Calu3 (cell line): ENCODE measurements at regions not wholly inside any gene's neighbourhood (a gene's known extent, or its start where the extent isn't known, plus 50 kb on each side); places are given as distances from the start of the nearest gene placed in this dataset.

Source experiments
- BruUV-seq: library from RNA; stranded (reverse); fragments of 400-500 nt; replicated peaks from 2 replicates; lab custom pipeline; 2021; lab: Mats Ljungman, UMichigan
- CTCF ChIA-PET: fragments of 300-600 bp; sonication (Branson Sonifier 250); formaldehyde crosslinking; loops from one replicate; lab custom pipeline; 2022; ENCODE audit warnings: antibody characterized with exemption; lab: Charles Lee
- DNase-seq: peaks from one replicate; pipeline ENCODE4 v3.0.0; 2022
- H3K27ac Mint-ChIP-seq: one replicate; pipeline ENCODE4 v1.8.0; 2022; ENCODE audit warnings: mixed read lengths; ENCODE audit not compliant: unreplicated experiment
- H3K27me3 Mint-ChIP-seq: one replicate; pipeline ENCODE4 v1.8.0; 2022; ENCODE audit warnings: mixed read lengths; ENCODE audit not compliant: unreplicated experiment
- H3K36me3 Mint-ChIP-seq: one replicate; pipeline ENCODE4 v1.8.0; 2022; ENCODE audit warnings: mild to moderate bottlenecking, moderate library complexity, mixed read lengths; ENCODE audit not compliant: insufficient read depth, unreplicated experiment
- H3K4me1 Mint-ChIP-seq: one replicate; pipeline ENCODE4 v1.8.0; 2022; ENCODE audit warnings: mild to moderate bottlenecking, low read depth, mixed read lengths; ENCODE audit not compliant: unreplicated experiment
- H3K4me3 Mint-ChIP-seq: one replicate; pipeline ENCODE4 v1.8.0; 2022; ENCODE audit warnings: mild to moderate bottlenecking, low read depth, moderate library complexity, mixed read lengths; ENCODE audit not compliant: unreplicated experiment
- H3K9me3 Mint-ChIP-seq: one replicate; pipeline ENCODE4 v1.8.0; 2022; ENCODE audit warnings: low read depth, mixed read lengths; ENCODE audit not compliant: unreplicated experiment
- intact Hi-C: fragments of 100-400 bp; cut with micrococcal nuclease; formaldehyde crosslinking; loops from one replicate; pipeline ENCODE4 v1.10.0; 2022; ENCODE audit not compliant: unreplicated experiment
- TF ChIP-seq, protein P1 (sequence below): fragments of 200-600 bp; IDR thresholded peaks from one replicate; pipeline ENCODE4 v1.8.0; 2022; ENCODE audit warnings: antibody characterized with exemption; ENCODE audit not compliant: unreplicated experiment

DNA sequence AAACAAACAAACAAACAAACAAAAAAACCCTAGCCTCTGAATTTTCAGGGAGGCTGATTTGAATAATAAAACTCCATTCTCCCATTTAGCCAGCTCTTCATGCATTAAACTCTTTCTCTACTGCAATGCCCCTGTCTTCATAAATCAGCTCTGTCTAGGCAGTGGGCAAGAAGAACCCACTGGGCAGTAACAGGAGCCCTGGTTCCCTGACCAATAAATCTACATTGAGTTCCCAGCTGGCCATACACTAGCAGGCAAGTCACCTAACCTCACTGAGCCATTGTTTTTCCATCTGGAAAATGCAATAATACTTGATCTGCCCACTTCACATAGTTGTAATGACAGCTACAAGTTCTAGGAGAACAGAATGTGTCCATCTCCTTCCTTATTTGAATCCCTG, 57.6 kb upstream of the YPEL5 start:
- TF ChIP-seq, protein P1, sequence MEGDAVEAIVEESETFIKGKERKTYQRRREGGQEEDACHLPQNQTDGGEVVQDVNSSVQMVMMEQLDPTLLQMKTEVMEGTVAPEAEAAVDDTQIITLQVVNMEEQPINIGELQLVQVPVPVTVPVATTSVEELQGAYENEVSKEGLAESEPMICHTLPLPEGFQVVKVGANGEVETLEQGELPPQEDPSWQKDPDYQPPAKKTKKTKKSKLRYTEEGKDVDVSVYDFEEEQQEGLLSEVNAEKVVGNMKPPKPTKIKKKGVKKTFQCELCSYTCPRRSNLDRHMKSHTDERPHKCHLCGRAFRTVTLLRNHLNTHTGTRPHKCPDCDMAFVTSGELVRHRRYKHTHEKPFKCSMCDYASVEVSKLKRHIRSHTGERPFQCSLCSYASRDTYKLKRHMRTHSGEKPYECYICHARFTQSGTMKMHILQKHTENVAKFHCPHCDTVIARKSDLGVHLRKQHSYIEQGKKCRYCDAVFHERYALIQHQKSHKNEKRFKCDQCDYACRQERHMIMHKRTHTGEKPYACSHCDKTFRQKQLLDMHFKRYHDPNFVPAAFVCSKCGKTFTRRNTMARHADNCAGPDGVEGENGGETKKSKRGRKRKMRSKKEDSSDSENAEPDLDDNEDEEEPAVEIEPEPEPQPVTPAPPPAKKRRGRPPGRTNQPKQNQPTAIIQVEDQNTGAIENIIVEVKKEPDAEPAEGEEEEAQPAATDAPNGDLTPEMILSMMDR, result no peak
- no peaks in the 10 kb centered on the region for H3K9me3 Mint-ChIP-seq
- BruUV-seq, result no TSS peak
- intact Hi-C loops, result no loop called here
- H3K27ac Mint-ChIP-seq, result no peak overlapping the region
- CTCF ChIA-PET, result no interaction called here
- no peak overlapping the region for H3K4me3 Mint-ChIP-seq
- H3K27me3 Mint-ChIP-seq, result peaks cover 97% of the 10 kb centered on the region
- H3K4me1 Mint-ChIP-seq, result no peaks in the 10 kb centered on the region
- H3K36me3 Mint-ChIP-seq, result no peaks in the 10 kb centered on the region
- DNase-seq, result no peak

- BruUV-seq, result no TSS peak
- TF ChIP-seq, protein P1, result no peak
- H3K4me1 Mint-ChIP-seq, result no peaks in the 10 kb centered on the region
- no peak overlapping the region for H3K4me3 Mint-ChIP-seq
- no peak for DNase-seq
- CTCF ChIA-PET, result interaction anchor here (1.2 kb wide), 1 partner anchor 235 kb away, joined by 3 read pairs; no protein-coding TSS in a partner anchor
- H3K36me3 Mint-ChIP-seq, result no peaks in the 10 kb centered on the region
- intact Hi-C loops, result loop anchor here (10.0 kb wide), 1 partner anchor 609 kb away; no protein-coding TSS in a partner anchor
- peaks cover 89% of the 10 kb centered on the region for H3K27me3 Mint-ChIP-seq
- H3K9me3 Mint-ChIP-seq, result no peaks in the 10 kb centered on the region
- no peak overlapping the region for H3K27ac Mint-ChIP-seq
Measured at GRCh38 chr2:30095402-30095801, 51.4 kb upstream of the YPEL5 start.

- no peaks in the 10 kb centered on the region for H3K4me1 Mint-ChIP-seq
- H3K36me3 Mint-ChIP-seq, result no peaks in the 10 kb centered on the region
- H3K9me3 Mint-ChIP-seq, result no peaks in the 10 kb centered on the region
- no TSS peak for BruUV-seq
- H3K27me3 Mint-ChIP-seq, result peaks cover 89% of the 10 kb centered on the region
- no peak overlapping the region for H3K4me3 Mint-ChIP-seq
- intact Hi-C loops, result loop anchor here (10.0 kb wide), 1 partner anchor 608 kb away; no protein-coding TSS in a partner anchor
- DNase-seq, result no peak
- TF ChIP-seq, protein P1, result no peak
- CTCF ChIA-PET, result interaction anchor here (0.6 kb wide), 1 partner anchor 60 kb away, joined by 4 read pairs; no protein-coding TSS in a partner anchor
- H3K27ac Mint-ChIP-seq, result no peak overlapping the region
Measured at GRCh38 chr2:30096451-30096850, 50.4 kb upstream of the YPEL5 start.
